Common myeloid progenitor, CD34-positive (primary cell): ENCODE measurements at regions not wholly inside any gene's neighbourhood (a gene's known extent, or its start where the extent isn't known, plus 50 kb on each side); places are given as distances from the start of the nearest gene placed in this dataset.

Source experiments
- CTCF ChIA-PET: fragments of 350-600 bp; sonication (Branson Sonifier 250); formaldehyde crosslinking; loops from one replicate; lab custom pipeline; 2021; ENCODE audit warnings: antibody characterized with exemption; lab: Charles Lee
- POLR2A ChIA-PET: fragments of 350-600 bp; sonication (Branson Sonifier 250); formaldehyde crosslinking; loops from one replicate; lab custom pipeline; 2021; ENCODE audit warnings: antibody characterized with exemption; lab: Charles Lee
- DNase-seq, 3 donors: peaks; one replicate each; pipeline versions ENCODE4 v3.0.0 to v3.0.0-alpha.2; 2013
- H3K27ac ChIP-seq, 2 experiments: 1 replicate in 1 of 2; 2 replicates in 1 of 2; pipeline ENCODE4 v1.7.0; 2013; ENCODE audit warnings: inconsistent platforms in 2 of 2, low read length in 2 of 2, mild to moderate bottlenecking in 2 of 2, low read depth in 1 of 2, moderate library complexity in 1 of 2; ENCODE audit not compliant: severe bottlenecking in 2 of 2, insufficient read depth in 1 of 2, poor library complexity in 1 of 2
- H3K27me3 ChIP-seq, 5 experiments: replicated peaks in 2 of 5; 1 replicate in 3 of 5; 2 replicates in 2 of 5; pipeline versions ENCODE4 v1.6.1 to v1.7.0; 2013; ENCODE audit warnings: low read length in 4 of 5, mild to moderate bottlenecking in 2 of 5, moderate library complexity in 2 of 5, inconsistent platforms in 1 of 5; ENCODE audit not compliant: insufficient read depth in 5 of 5, control insufficient read depth in 4 of 5
- H3K36me3 ChIP-seq, 4 experiments: 1 replicate in 2 of 4; 2 replicates in 2 of 4; pipeline versions ENCODE4 v1.6.1 to v1.7.0; 2013; ENCODE audit warnings: low read length in 3 of 4, control low read depth in 1 of 4, mild to moderate bottlenecking in 1 of 4; ENCODE audit not compliant: control insufficient read depth in 4 of 4, insufficient read depth in 4 of 4
- H3K4me1 ChIP-seq, 4 experiments: 1 replicate in 3 of 4; 2 replicates in 1 of 4; pipeline versions ENCODE4 v1.6.1 to v1.7.1; 2013; ENCODE audit warnings: low read length in 3 of 4, mild to moderate bottlenecking in 3 of 4, control low read depth in 1 of 4, inconsistent platforms in 1 of 4, moderate library complexity in 1 of 4; ENCODE audit not compliant: control insufficient read depth in 4 of 4, insufficient read depth in 4 of 4; ENCODE audit errors: control extremely low read depth in 1 of 4
- H3K4me3 ChIP-seq, 7 experiments: 1 replicate in 4 of 7; 2 replicates in 3 of 7; pipeline versions ENCODE4 v1.5.1 to v1.7.0; 2013; ENCODE audit warnings: mild to moderate bottlenecking in 7 of 7, low read length in 6 of 7, moderate library complexity in 6 of 7, inconsistent platforms in 2 of 7, low read depth in 2 of 7, control low read depth in 1 of 7; ENCODE audit not compliant: insufficient read depth in 4 of 7, control insufficient read depth in 1 of 7; ENCODE audit errors: extremely low read depth in 1 of 7
- H3K9me3 ChIP-seq, 5 experiments: 1 replicate in 4 of 5; 2 replicates in 1 of 5; pipeline versions ENCODE4 v1.6.1 to v1.7.1; 2013; ENCODE audit warnings: low read length in 4 of 5, mild to moderate bottlenecking in 2 of 5, inconsistent platforms in 1 of 5, low read depth in 1 of 5, moderate library complexity in 1 of 5; ENCODE audit not compliant: control insufficient read depth in 4 of 5, insufficient read depth in 2 of 5; ENCODE audit errors: control extremely low read depth in 1 of 5
- WGBS: methylation state at CpG from one replicate; pipeline ENCODE4 v1.1.5; 2013; ENCODE audit not compliant: insufficient coverage; 5-methylcytosine and 5-hydroxymethylcytosine counted together

DNA sequence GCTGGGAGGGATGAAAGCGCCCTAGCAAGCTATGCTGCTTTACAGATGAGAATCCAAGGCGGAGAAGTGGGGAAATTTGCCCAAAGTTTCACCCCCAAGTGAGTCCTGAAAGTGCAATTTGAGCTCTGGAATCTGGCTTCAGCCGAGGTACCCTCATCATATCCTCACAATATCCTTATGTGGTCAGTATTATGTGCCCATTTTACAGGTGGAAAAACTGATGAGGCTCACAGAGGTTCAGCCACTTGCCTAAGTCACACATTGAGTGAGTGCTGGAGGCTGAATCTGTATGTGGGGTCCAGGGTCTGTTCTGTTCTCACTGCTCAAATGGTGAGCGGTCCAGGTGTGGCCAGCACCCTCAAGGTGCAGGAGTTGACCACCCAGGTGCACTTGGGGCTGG is 85.3 kb downstream of the MATN1 start:
- Histone ChIP-seq H3K36me3 (no peaks in the 10 kb centered on the region), H3K27me3 (peaks cover 0 to 29% (median 0%) of the 10 kb centered on the region in 5 experiments), H3K4me1 (no peaks in the 10 kb centered on the region), H3K27ac (no peak overlapping the region), H3K4me3 (no peak overlapping the region), H3K9me3 (no peaks in the 10 kb centered on the region)
- no peak for DNase-seq
- ChIA-PET CTCF (no interaction called here), POLR2A (no interaction called here)
- 100% methylated on average over 3 of the region's 4 CpGs for WGBS

DNA sequence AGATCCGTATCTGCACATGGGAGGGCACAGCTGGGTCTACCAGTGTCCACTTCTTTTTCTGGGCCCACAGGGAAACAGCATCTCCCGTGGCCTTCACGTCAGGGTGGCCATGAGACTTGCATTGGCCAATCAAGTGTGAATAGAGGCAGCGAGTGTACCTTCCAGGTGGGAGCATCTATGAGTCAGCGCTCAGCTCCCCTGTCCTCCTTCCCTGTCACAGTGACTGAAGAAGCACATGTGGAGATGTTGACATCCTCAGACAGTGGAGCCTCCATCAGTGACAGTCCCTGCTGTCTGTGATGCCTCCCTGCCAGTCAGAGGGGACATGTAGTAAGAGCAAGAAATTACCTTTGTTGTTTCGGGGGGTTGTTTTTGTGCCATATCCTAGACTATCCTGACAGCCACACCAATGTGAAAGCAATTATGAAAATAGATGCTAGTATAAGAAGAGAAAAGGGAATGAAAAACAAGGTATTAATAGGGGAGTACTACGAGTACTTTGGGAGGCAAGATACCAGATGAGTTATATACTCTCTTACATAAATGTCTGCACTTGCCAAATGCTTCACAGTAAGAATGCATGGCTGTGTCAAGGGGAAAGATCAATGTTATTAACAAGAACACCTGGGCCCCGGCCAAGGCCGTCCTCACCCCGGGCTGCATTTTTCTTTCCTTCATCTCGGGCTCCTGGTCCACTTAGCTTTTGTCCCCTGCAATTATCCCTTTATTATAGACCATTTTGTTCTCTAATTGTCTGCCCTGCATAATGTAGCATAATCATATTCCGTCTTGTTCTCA is 86.0 kb downstream of the MATN1 start:
- Histone ChIP-seq H3K4me3 (no peak overlapping the region), H3K4me1 (no peaks in the 10 kb centered on the region), H3K27ac (no peak overlapping the region), H3K36me3 (no peaks in the 10 kb centered on the region), H3K27me3 (peaks cover 0 to 23% (median 0%) of the 10 kb centered on the region in 5 experiments), H3K9me3 (no peaks in the 10 kb centered on the region)
- DNase-seq = no peak
- 78% methylated on average over 9 of the region's 12 CpGs for WGBS
- ChIA-PET POLR2A (no interaction called here), CTCF (no interaction called here)

DNA sequence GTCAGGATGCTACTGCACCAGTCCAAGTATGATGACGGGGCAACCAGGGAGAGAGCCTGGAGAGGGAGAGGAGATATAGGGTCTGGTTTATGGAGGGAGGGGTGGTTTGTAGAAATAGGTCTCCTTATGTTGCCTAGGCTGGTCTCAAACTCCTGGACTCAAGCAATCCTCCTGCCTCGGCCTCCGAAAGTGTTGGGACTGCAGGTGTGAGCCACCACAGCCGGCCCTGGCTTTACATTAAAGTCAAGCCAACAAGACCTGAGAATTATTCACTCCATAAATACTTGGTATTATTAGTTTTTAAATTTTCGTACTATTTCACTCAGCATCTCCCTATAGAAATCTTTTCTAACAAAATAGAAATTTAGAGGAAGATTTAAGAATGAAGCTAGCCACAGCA is 86.8 kb downstream of the MATN1 start:
- Histone ChIP-seq H3K27ac (no peak overlapping the region), H3K4me3 (no peak overlapping the region), H3K27me3 (peaks cover 0 to 16% (median 0%) of the 10 kb centered on the region in 5 experiments), H3K36me3 (no peaks in the 10 kb centered on the region), H3K9me3 (no peaks in the 10 kb centered on the region), H3K4me1 (no peaks in the 10 kb centered on the region)
- POLR2A ChIA-PET = no interaction called here
- no peak for DNase-seq
- WGBS = 90% methylated on average over 2 of the region's 5 CpGs
- CTCF ChIA-PET = no interaction called here

DNA sequence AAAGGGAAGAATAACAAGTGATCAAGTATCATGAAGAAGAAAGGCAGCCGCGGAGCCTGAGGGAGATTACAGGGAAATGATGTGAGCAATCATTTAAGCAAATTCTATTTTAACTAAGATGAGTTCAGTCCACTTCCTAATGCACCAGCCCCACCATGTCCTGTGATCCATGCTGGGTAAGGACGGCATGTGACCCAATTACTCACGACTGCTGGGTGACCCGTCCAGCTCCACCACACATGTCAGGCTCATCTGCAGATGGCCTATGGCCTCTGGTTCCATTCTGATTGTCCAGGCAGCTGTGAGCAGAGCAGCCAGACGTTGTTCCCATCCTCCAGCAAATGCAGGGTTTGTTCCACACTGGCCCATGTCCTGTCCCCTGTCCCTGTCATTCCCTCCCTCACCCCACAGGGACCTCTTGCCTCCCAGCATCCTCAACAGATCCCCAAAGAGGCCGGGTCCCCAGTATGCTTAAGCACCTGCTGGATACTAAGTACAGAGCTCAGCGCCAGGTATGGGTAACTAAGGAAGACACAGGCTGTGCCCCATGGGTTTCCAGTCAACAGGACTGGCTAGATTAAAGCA is 87.9 kb downstream of the MATN1 start:
- DNase-seq = no peak
- ChIA-PET POLR2A (no interaction called here), CTCF (no interaction called here)
- Histone ChIP-seq H3K4me3 (no peak overlapping the region), H3K4me1 (no peaks in the 10 kb centered on the region), H3K27me3 (peaks cover 0 to 9% (median 0%) of the 10 kb centered on the region in 5 experiments), H3K9me3 (no peaks in the 10 kb centered on the region), H3K27ac (no peak overlapping the region), H3K36me3 (no peaks in the 10 kb centered on the region)
- WGBS = 68% methylated on average over 5 of the region's 8 CpGs

DNA sequence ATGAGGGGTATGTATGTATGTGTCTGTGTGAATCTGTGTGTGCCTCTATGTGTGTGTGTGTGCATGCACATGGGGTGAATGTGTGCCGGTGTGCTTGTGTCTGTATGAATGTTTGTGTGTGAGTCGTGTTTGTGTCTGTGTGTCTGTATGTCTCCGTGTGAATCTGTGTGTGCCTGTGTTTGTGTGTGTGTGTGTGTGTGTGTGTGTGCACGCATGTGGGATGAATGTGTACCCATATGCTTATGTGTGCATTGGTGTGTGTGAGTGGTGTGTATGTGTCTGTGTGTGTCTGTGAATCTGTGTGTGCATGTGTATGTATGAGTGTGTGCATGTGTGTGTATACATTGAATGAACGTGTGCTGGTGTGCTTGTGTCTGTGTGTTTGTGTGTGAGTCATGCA is 88.9 kb downstream of the MATN1 start:
- Histone ChIP-seq H3K27ac (no peak overlapping the region), H3K9me3 (no peaks in the 10 kb centered on the region), H3K4me1 (no peaks in the 10 kb centered on the region), H3K36me3 (no peaks in the 10 kb centered on the region), H3K4me3 (no peak overlapping the region), H3K27me3 (peaks cover 0 to 7% (median 0%) of the 10 kb centered on the region in 5 experiments)
- no peak for DNase-seq
- POLR2A ChIA-PET = no interaction called here
- CTCF ChIA-PET = no interaction called here
- 100% methylated on average over 4 of the region's 5 CpGs for WGBS

DNA sequence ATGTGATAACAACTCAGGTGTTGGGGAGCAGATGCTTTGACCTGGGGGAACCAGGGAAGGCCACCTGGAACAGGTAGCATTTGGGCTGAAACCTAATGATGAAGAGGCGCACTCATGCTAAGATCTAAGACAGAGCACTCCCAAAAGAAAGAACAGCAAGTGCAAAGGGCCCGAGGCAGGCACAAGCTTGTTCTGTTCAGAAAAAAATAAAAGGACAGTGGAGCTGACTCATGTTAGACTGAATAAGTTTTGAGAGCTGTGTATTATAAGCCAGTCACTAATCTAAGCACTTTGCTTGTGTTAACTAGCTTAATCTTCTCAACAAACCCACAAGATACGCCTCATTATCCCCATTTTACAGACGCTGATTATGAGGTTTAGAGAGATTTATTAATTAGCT is 90.1 kb downstream of the MATN1 start:
- WGBS = 100% methylated on average over 2 of the region's 4 CpGs
- POLR2A ChIA-PET = no interaction called here
- CTCF ChIA-PET = no interaction called here

DNA sequence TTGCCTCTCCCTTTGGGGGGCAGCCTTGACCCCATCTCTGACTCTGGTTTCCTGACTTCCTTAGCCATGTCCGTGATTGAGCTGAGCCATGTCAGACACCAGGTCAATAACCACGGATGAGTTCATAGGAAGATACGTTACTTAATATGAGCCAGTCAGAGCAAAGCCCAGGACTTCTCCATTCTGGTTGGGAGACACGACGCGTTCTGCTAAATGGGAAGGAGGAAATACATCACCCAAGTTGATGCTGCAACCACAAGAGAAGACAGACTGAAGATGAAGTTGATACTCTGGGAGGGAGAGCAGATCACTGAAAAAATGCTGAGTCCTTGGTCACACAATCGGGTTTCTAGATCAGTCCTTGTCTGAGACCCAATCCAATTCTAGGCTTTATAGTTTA is 90.9 kb downstream of the MATN1 start:
- H3K36me3 ChIP-seq = no peaks in the 10 kb centered on the region
- H3K27me3 ChIP-seq = peaks cover 0 to 7% (median 0%) of the 10 kb centered on the region in 5 experiments
- 48% methylated on average over 7 of the region's 7 CpGs for WGBS
- no peak for DNase-seq
- H3K4me3 ChIP-seq = no peak overlapping the region
- ChIA-PET POLR2A (no interaction called here), CTCF (no interaction called here)
- peaks cover 0 to 3% (median 0%) of the 10 kb centered on the region in 5 experiments for H3K9me3 ChIP-seq
- no peaks in the 10 kb centered on the region for H3K4me1 ChIP-seq
- H3K27ac ChIP-seq = no peak overlapping the region

More for the DNA sequence above, 90.1 kb downstream of the MATN1 start:
- DNase-seq = no peak
- H3K27ac ChIP-seq = no peak overlapping the region
- peaks cover 0 to 7% (median 0%) of the 10 kb centered on the region in 5 experiments for H3K27me3 ChIP-seq
- H3K4me3 ChIP-seq = no peak overlapping the region
- no peaks in the 10 kb centered on the region for H3K36me3 ChIP-seq
- H3K9me3 ChIP-seq = no peaks in the 10 kb centered on the region
- no peaks in the 10 kb centered on the region for H3K4me1 ChIP-seq
